ENCODE measurements at regions not wholly inside any gene's neighbourhood (a gene's known extent, or its start where the extent isn't known, plus 50 kb on each side); places are given as distances from the start of the nearest gene placed in this dataset.

DNA sequence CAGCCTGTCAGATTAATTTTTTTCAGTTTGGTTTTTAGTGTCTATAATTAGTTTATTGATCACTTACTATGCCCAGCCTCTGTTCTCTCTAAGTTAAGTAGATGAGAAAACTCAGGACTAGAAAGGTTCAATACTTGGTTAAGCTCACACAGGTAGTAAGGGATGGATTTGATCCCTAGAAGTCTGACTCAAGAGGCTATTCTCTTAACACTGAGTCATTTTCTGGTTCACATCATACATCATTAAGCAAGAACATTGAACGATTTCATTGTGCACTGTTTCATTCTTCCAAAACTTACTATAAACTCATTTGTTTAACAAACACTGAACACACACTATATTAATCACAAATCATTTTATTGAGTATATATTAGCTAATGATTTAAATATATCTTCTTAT is 54.1 kb upstream of the SLC38A11 start:
- no peaks in the 10 kb centered on the region for H4K20me1 ChIP-seq (replicated peaks in 1 of 2; ENCODE audit: control insufficient read depth in 1 of 2, insufficient read depth in 2 of 2, low read length in 2 of 2)
- H4K5ac ChIP-seq (ENCODE audit: insufficient read length, low read depth, low read length) = no peak overlapping the region
- no peaks in the 10 kb centered on the region for H3K23me2 ChIP-seq (ENCODE audit: low read depth, low read length)
- ChIA-PET POLR2A (ENCODE audit: partially characterized antibody) (no interaction called here), CTCF (ENCODE audit: partially characterized antibody) (no interaction called here)
- no peaks in the 10 kb centered on the region for H3K4me1 ChIP-seq (replicated peaks in 1 of 4; ENCODE audit: control insufficient read depth in 3 of 4, insufficient read depth in 4 of 4, low read length in 3 of 4)
- no peak overlapping the region for H3K56ac ChIP-seq (replicated peaks; ENCODE audit: insufficient read length, low read depth, low read length)
- no peak overlapping the region for H4K91ac ChIP-seq (replicated peaks; ENCODE audit: insufficient read length, low read length)
- no peak overlapping the region for H2BK5ac ChIP-seq (ENCODE audit: low read depth, low read length)
- H3K36me3 ChIP-seq (ENCODE audit: control insufficient read depth in 2 of 4, insufficient read depth in 4 of 4, low read length in 3 of 4) = no peaks in the 10 kb centered on the region
- no peak overlapping the region for H3K14ac ChIP-seq (ENCODE audit: insufficient read length)
- H2BK12ac ChIP-seq (ENCODE audit: low read depth, low read length) = no peak overlapping the region
- H3K27me3 ChIP-seq (replicated peaks in 1 of 4; ENCODE audit: control insufficient read depth in 3 of 4, extremely low read depth in 1 of 4, insufficient read depth in 3 of 4, low read length in 3 of 4) = no peaks in the 10 kb centered on the region
- no peaks in the 10 kb centered on the region for H3K79me2 ChIP-seq (ENCODE audit: control insufficient read depth in 1 of 2, insufficient read depth in 2 of 2, low read length in 2 of 2)
- no peaks in the 10 kb centered on the region for H3K9me3 ChIP-seq (ENCODE audit: insufficient read depth in 2 of 2, low read depth in 1 of 2, low read length in 1 of 2)
- H3K4me2 ChIP-seq (ENCODE audit: insufficient read depth in 1 of 2, low read depth in 2 of 2, low read length in 2 of 2) = no peak overlapping the region
- no peak overlapping the region for H3K27ac ChIP-seq (ENCODE audit: low read depth, low read length)
- no peak overlapping the region for H3K4me3 ChIP-seq (ENCODE audit: extremely low read depth in 1 of 4, insufficient read depth in 2 of 4, low read depth in 3 of 4, low read length in 4 of 4)
- FAIRE-seq (no peak), DNase-seq (ENCODE audit: low read depth in 1 of 2, low spot score in 2 of 2) (no peak)
- no peak overlapping the region for H2AK5ac ChIP-seq (ENCODE audit: low read depth, low read length)
- H2BK20ac ChIP-seq (ENCODE audit: low read length) = no peak overlapping the region
- no peaks in the 10 kb centered on the region for H3K79me1 ChIP-seq (ENCODE audit: low read depth, low read length)
- H3K9ac ChIP-seq (replicated peaks in 1 of 4; ENCODE audit: extremely low read depth in 1 of 4, low read depth in 3 of 4, low read length in 3 of 4) = no peak overlapping the region
- H3K18ac ChIP-seq (ENCODE audit: extremely low read depth, low read length) = no peak overlapping the region
- H2BK120ac ChIP-seq (replicated peaks; ENCODE audit: low read depth, low read length) = no peak overlapping the region
- H2AFZ ChIP-seq (ENCODE audit: low read length) = no peak overlapping the region
- H4K8ac ChIP-seq (ENCODE audit: extremely low read depth, insufficient read depth, low read length) = no peak overlapping the region
- no peak overlapping the region for H3K23ac ChIP-seq (ENCODE audit: insufficient read length)
- 94% methylated on average over 1 of the region's 1 CpG; no CpG with 5 or more reads in 1 of the 2 experiments for WGBS, 2 experiments (ENCODE audit: extremely low coverage in 1 of 2, insufficient coverage in 1 of 2, insufficient read length in 1 of 2, insufficient replicate concordance in 2 of 2, low coverage in 1 of 2, low lambda C conversion rate in 2 of 2, missing lambda C conversion rate in 1 of 2)
- no peak overlapping the region for H3K4ac ChIP-seq (replicated peaks; ENCODE audit: insufficient read length, low read depth, low read length)
- no peak overlapping the region for H2BK15ac ChIP-seq (ENCODE audit: low read length)
- TF ChIP-seq ZNF274 (IDR thresholded peaks at IDR 0.05; ENCODE audit: borderline replicate concordance, extremely low read depth, low read length) (no peak), NANOG (IDR thresholded peaks at IDR 0.05; ENCODE audit: insufficient read depth, low read depth, low read length, poor library complexity, severe bottlenecking) (no peak), JUN (IDR thresholded peaks at IDR 0.05; ENCODE audit: low read depth, low read length) (no peak), YY1 (IDR thresholded peaks at IDR 0.05; ENCODE audit: low read depth, low read length) (no peak), ASH2L (IDR thresholded peaks at IDR 0.05; ENCODE audit: low read length) (no peak), SP2 (IDR thresholded peaks at IDR 0.05; ENCODE audit: low read length) (no peak), RAD21 (IDR thresholded peaks at IDR 0.05 in 1 of 2, conservative IDR thresholded peaks at IDR 0.05 in 1 of 2; ENCODE audit: low read depth in 2 of 2, low read length in 2 of 2) (no peak), GTF2F1 (IDR thresholded peaks at IDR 0.05; ENCODE audit: borderline replicate concordance, low read depth, low read length) (no peak), SIRT6 (IDR thresholded peaks at IDR 0.05; ENCODE audit: low read length) (no peak), CHD1 (IDR thresholded peaks at IDR 0.05; ENCODE audit: low read depth, low read length) (no peak), PHF8 (conservative IDR thresholded peaks at IDR 0.05; ENCODE audit: low read depth, low read length) (no peak)
- TF ChIP-seq, protein P1, sequence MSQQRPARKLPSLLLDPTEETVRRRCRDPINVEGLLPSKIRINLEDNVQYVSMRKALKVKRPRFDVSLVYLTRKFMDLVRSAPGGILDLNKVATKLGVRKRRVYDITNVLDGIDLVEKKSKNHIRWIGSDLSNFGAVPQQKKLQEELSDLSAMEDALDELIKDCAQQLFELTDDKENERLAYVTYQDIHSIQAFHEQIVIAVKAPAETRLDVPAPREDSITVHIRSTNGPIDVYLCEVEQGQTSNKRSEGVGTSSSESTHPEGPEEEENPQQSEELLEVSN (IDR thresholded peaks at IDR 0.05) = no peak
- TF ChIP-seq, protein P2, sequence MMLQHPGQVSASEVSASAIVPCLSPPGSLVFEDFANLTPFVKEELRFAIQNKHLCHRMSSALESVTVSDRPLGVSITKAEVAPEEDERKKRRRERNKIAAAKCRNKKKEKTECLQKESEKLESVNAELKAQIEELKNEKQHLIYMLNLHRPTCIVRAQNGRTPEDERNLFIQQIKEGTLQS (IDR thresholded peaks at IDR 0.05; ENCODE audit: insufficient read depth, low read depth, low read length) = no peak

Measured in H1 (cell line).